Activated CD4-positive, alpha-beta T cell treated with anti-CD3 and anti-CD28 coated beads for 36 hours (primary cell): ENCODE measurements at regions not wholly inside any gene's neighbourhood (a gene's known extent, or its start where the extent isn't known, plus 50 kb on each side); places are given as distances from the start of the nearest gene placed in this dataset.
A peak's percentile ranks its signal among the peaks of the same experiment; 100 is the strongest.

Experiments
- ATAC-seq: fragments of 200-7000 bp; cut with Tn5 transposase; one replicate; pipeline ENCODE4 v1.10.0; 2021; ENCODE audit warnings: mild to moderate bottlenecking, moderate library complexity
- CTCF ChIA-PET: fragments of 350-600 bp; sonication (Branson Sonifier 250); formaldehyde crosslinking; loops from one replicate; lab custom pipeline; 2021; ENCODE audit warnings: antibody characterized with exemption; lab: Charles Lee
- POLR2A ChIA-PET: fragments of 350-600 bp; sonication (Branson Sonifier 250); formaldehyde crosslinking; loops from one replicate; lab custom pipeline; 2021; ENCODE audit warnings: antibody characterized with exemption, inconsistent platforms; lab: Charles Lee
- DNase-seq: peaks from one replicate; pipeline ENCODE4 v3.0.0-alpha.2; 2020
- H3K27ac Mint-ChIP-seq: one replicate; pipeline ENCODE4 v1.8.0; 2021; ENCODE audit warnings: mixed read lengths
- H3K27me3 Mint-ChIP-seq: one replicate; pipeline ENCODE4 v1.8.0; 2021; ENCODE audit warnings: mixed read lengths
- H3K36me3 Mint-ChIP-seq: one replicate; pipeline ENCODE4 v1.8.0; 2021; ENCODE audit warnings: low read depth, mixed read lengths
- H3K4me1 Mint-ChIP-seq: one replicate; pipeline ENCODE4 v1.8.0; 2021; ENCODE audit warnings: mixed read lengths
- H3K4me3 Mint-ChIP-seq: one replicate; pipeline ENCODE4 v1.8.0; 2021; ENCODE audit warnings: mild to moderate bottlenecking, moderate library complexity, mixed read lengths
- H3K9me3 Mint-ChIP-seq: one replicate; pipeline ENCODE4 v1.8.0; 2021; ENCODE audit warnings: low read depth, mixed read lengths
- intact Hi-C, 2 experiments: fragments of 100-400 bp; cut with DNase I in 1 of 2; cut with micrococcal nuclease in 1 of 2; formaldehyde crosslinking; loops; one replicate each; pipeline versions ENCODE4 v1.14.2 to v1.15.1; 2022 to 2024; cut with DNase I, micrococcal nuclease

DNA sequence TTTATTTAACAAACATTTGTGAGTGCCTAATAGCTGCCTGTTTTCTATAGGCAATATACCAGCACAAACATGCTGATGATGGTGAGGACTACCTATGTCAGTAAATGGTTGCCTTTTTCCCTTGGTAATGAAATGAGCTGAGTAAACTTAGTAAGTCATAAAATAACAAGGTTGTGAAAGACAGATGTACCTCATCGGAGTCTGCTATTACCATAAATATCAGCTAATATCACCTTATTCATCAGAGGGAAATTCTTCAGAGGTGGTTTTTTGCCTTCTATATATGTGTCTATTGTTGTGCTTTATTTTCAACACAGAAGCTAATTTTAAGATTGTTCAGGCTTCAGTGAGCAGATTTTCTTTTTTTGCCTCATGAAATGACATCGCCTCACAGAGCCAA lies 1040.5 kb downstream of the DTWD2 start:
- ChIA-PET POLR2A (no interaction called here), CTCF (no interaction called here)
- Mint-ChIP-seq H3K36me3 (no peaks in the 10 kb centered on the region), H3K4me1 (no peaks in the 10 kb centered on the region), H3K9me3 (peaks cover 5% of the 10 kb centered on the region), H3K4me3 (no peak overlapping the region), H3K27ac (no peak overlapping the region), H3K27me3 (no peaks in the 10 kb centered on the region)
- ATAC-seq (no peak), DNase-seq (no peak)
- intact Hi-C loops = no loop called here

DNA sequence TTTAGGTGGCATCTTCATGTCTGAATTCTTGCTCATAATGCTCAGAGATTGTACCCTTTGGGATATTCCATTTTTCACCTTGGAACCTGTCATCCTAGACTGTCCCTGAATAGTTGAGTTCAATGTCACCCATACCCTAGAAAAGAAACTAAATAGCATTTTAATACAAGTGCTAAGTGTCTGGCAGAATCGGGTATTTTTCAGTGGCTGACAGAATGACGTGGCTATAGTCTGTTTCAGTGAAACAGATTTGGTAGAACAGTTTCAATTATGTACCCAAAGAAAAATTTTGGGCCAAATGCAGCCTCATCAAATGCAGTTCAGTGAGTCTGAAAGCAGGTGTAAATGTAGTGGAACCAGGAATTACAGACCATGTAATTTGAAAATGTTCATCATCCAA lies 1041.2 kb downstream of the DTWD2 start:
- H3K4me3 Mint-ChIP-seq = no peak overlapping the region
- intact Hi-C loops = no loop called here
- H3K36me3 Mint-ChIP-seq = no peaks in the 10 kb centered on the region
- CTCF ChIA-PET = no interaction called here
- H3K9me3 Mint-ChIP-seq = peaks cover 5% of the 10 kb centered on the region
- DNase-seq (no peak), ATAC-seq (no peak)
- POLR2A ChIA-PET = no interaction called here
- H3K27me3 Mint-ChIP-seq = no peaks in the 10 kb centered on the region
- no peak overlapping the region for H3K27ac Mint-ChIP-seq
- H3K4me1 Mint-ChIP-seq = no peaks in the 10 kb centered on the region

DNA sequence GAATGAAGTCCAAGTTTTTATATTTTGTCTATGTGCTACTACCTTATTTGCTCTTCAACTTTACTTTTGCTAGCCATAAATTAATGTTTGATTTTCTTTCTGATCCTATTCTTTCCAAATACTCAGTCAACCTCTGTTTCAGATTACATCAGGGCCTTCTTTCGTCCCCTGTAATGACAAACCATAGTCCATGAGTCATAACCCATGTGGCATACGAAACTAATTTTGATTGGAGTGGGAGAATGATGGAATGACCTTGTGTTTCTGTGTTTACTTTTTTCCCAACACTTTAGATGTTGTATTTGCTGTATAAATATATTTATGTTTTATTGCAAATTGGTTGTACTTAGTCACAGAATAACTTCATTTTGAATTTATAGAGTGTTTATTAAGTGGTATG lies 1043.1 kb downstream of the DTWD2 start:
- ChIA-PET POLR2A (no interaction called here), CTCF (no interaction called here)
- intact Hi-C loops = no loop called here
- H3K27ac Mint-ChIP-seq = no peak overlapping the region
- H3K4me1 Mint-ChIP-seq = no peaks in the 10 kb centered on the region
- no peaks in the 10 kb centered on the region for H3K36me3 Mint-ChIP-seq
- ATAC-seq (no peak), DNase-seq (no peak)
- H3K9me3 Mint-ChIP-seq = peaks cover 7% of the 10 kb centered on the region
- H3K27me3 Mint-ChIP-seq = no peaks in the 10 kb centered on the region
- no peak overlapping the region for H3K4me3 Mint-ChIP-seq

DNA sequence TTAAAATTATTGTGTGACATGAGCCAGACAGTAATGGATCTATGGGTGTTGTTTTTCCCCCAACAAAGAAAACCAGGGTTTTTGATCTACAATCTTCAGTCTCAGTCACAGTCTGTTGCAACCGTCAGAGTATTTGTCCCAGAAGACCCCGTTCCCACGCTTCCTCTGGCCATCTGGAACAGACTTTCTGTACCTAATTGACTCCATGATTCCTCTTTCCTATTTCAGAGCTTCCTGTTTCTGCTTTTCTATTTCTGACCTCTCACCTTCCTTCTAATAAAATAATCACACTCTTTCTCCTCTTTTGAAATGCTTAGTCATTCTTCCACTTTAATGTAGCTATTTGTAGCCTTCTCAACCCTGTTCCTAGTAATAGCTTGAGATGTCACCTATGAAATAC lies 1044.8 kb downstream of the DTWD2 start:
- DNase-seq (no peak), ATAC-seq (no peak)
- H3K27ac Mint-ChIP-seq = no peak overlapping the region
- ChIA-PET CTCF (no interaction called here), POLR2A (no interaction called here)
- H3K36me3 Mint-ChIP-seq = no peaks in the 10 kb centered on the region
- H3K27me3 Mint-ChIP-seq = no peaks in the 10 kb centered on the region
- H3K4me1 Mint-ChIP-seq = no peaks in the 10 kb centered on the region
- intact Hi-C loops = no loop called here
- peaks cover 10% of the 10 kb centered on the region for H3K9me3 Mint-ChIP-seq
- H3K4me3 Mint-ChIP-seq = no peak overlapping the region

DNA sequence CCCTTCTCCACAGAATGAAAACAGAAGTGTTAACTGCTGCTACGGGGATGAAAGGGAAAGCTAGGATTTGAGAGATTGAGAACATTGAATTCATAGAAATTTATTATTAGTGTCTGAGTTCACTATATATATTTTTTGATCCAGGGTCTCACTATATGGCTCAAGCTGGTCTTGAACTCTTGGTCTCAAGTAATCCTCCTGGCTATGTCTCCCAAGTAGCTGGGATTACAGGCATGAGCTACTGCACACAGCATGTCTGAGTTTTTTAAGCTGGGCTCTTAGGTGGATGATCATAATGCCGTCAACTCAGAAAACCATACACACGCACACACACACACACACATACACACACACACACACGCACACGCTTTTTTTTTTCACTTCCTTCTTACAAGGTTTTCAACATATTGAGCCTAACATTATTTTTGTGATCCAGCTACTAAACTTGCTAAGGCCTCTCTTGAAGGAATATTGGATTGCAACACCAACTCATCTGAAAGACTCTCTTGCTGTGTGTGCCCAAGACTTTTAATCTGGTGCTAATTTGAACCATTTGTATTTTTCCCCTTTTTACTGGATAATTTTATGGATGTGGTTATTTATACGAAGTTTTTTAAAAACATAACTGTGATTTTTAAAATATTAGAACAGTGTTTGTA lies 1045.4 kb downstream of the DTWD2 start:
- no peaks in the 10 kb centered on the region for H3K36me3 Mint-ChIP-seq
- no peaks in the 10 kb centered on the region for H3K27me3 Mint-ChIP-seq
- ATAC-seq (no peak), DNase-seq (no peak)
- H3K27ac Mint-ChIP-seq = no peak overlapping the region
- no peaks in the 10 kb centered on the region for H3K4me1 Mint-ChIP-seq
- CTCF ChIA-PET = interaction anchor here (1.1 kb wide), 1 partner anchor 37 kb away, joined by 3 read pairs; no protein-coding TSS in a partner anchor
- intact Hi-C loops = no loop called here
- H3K4me3 Mint-ChIP-seq = no peak overlapping the region
- peaks cover 10% of the 10 kb centered on the region for H3K9me3 Mint-ChIP-seq
- POLR2A ChIA-PET = no interaction called here

DNA sequence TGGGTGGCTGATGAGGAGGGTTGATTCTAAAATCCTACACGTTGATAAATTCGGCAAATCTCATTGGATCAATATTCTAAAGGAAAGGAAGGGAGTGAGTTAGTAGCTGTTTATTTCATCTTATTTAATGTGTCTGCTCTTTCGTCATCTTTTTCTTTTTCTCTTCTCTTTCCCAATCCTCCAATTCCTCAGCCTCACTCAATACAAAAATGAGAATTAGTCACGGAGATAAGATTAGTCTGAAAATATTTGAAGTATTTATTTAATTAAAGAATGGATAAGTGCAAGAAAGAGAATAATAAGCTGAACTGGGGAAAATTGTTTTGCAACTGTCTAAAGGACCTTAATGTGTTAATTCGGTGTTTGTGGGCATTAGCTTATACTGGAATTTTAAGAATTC lies 1095.1 kb downstream of the DTWD2 start:
- DNase-seq (no peak), ATAC-seq (no peak)
- H3K9me3 Mint-ChIP-seq = peaks cover 1% of the 10 kb centered on the region
- no peaks in the 10 kb centered on the region for H3K36me3 Mint-ChIP-seq
- peaks cover 2% of the 10 kb centered on the region for H3K4me1 Mint-ChIP-seq
- ChIA-PET POLR2A (no interaction called here), CTCF (interaction anchor here (1.0 kb wide), 1 partner anchor 27 kb away, joined by 3 read pairs; no protein-coding TSS in a partner anchor)
- intact Hi-C loops = no loop called here
- H3K27ac Mint-ChIP-seq = no peak overlapping the region
- H3K4me3 Mint-ChIP-seq = no peak overlapping the region
- no peaks in the 10 kb centered on the region for H3K27me3 Mint-ChIP-seq

DNA sequence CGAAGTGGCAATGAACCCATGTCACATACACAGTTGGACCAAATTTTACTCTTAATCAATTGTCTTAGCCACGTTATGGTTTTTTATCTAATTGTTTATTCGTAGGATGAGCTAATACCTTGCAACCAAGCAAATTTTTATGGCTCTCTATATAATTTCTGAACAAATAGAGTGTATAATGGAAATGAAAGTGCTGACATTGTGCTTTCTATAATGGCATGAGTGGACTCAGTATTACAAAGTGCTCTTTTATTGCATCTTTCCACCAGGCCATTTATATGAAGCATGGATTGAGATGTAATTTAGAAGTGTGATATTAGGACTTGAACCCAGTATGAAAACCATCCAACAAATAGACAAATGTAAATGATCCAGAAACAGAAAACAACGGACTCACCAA lies 1096.0 kb downstream of the DTWD2 start:
- DNase-seq (no peak), ATAC-seq (no peak)
- Mint-ChIP-seq H3K27me3 (no peaks in the 10 kb centered on the region), H3K4me1 (peaks cover 2% of the 10 kb centered on the region), H3K4me3 (no peak overlapping the region), H3K36me3 (no peaks in the 10 kb centered on the region), H3K9me3 (peaks cover 3% of the 10 kb centered on the region), H3K27ac (no peak overlapping the region)
- ChIA-PET POLR2A (no interaction called here), CTCF (no interaction called here)
- intact Hi-C loops = no loop called here

DNA sequence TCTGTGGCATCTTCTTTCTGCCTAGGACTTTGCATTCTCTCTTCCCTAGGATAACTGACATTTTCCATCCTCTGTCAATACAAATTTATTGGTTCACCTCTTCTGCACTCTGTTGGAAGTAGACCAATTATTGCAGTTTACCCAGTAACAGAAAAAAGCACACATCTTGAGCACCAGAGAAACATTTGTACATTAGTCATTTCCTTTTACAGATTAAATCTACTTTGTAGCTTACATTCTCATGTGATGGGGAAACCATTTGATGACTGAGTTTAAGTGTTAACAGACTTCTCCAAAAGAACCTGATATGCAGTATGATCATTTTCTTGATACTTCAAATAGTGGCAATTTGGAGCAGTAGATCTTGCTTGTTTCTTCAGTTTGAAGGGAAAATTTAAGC lies 1098.8 kb downstream of the DTWD2 start:
- Mint-ChIP-seq H3K9me3 (peaks cover 3% of the 10 kb centered on the region), H3K36me3 (no peaks in the 10 kb centered on the region), H3K4me3 (no peak overlapping the region), H3K27ac (no peak overlapping the region), H3K27me3 (no peaks in the 10 kb centered on the region), H3K4me1 (peaks cover 2% of the 10 kb centered on the region)
- intact Hi-C loops = no loop called here
- ChIA-PET POLR2A (no interaction called here), CTCF (no interaction called here)
- ATAC-seq (peak; percentile 16), DNase-seq (no peak)

DNA sequence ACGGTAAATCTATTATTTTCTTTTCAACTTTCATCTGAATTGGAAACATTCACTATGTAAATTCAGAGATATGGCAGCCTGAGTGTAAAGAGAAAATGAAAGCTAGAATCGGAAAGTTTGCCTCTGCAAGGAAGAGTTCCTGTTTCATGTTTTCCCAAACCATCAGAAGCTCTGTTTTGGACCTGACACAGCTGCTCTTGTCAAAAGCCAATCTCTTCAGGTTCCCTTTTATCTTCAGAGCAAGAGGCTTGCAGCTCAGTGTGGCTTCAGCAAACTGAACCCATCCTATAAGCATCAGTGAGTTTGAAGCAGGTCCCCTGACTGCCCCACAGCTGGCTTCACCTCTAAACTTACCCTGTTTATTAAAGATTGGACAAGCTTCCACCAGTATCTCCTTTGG lies 1099.7 kb downstream of the DTWD2 start:
- intact Hi-C loops = no loop called here
- H3K27me3 Mint-ChIP-seq = no peaks in the 10 kb centered on the region
- H3K4me1 Mint-ChIP-seq = peaks cover 2% of the 10 kb centered on the region
- no peak for DNase-seq
- H3K27ac Mint-ChIP-seq = no peak overlapping the region
- no peaks in the 10 kb centered on the region for H3K36me3 Mint-ChIP-seq
- POLR2A ChIA-PET = no interaction called here
- CTCF ChIA-PET = no interaction called here
- H3K9me3 Mint-ChIP-seq = peaks cover 3% of the 10 kb centered on the region
- no peak for ATAC-seq
- no peak overlapping the region for H3K4me3 Mint-ChIP-seq

DNA sequence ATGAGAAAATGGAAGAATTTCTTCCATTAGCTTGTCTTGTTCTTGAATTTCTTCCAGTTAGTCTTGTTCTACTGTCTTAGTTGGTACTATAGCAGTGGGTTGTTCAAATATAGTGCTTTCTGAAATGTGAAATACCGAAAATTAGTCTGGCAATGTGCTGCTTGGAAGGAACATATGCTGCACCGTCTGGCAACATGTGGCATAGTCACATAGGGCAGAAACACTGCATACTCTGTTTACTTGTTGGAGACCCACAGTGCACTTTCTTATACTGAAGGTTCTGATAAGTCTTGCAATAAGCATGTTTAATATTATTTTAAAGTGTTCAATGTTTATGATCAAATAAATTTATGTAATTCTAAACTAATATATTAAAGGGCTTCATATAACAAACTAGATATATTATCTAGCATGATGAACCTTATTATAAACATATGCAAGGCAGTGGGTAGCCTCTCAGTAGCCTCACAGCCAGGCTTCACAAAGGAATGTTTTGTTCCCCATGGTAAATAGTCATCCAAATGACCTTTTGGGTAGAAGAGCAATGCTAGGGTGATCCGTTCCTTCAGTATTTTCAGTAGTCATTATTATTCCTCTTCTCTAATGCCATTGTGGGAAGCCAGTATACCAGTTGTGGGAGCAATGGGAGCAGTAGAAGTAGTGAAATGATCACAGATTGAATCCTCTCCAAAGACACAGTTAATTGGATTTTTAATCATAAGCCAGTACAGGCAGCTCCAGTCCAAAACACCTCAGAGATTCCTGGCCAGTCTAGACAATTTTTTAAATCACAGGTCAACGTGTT lies 1106.7 kb downstream of the DTWD2 start:
- Mint-ChIP-seq H3K4me1 (no peaks in the 10 kb centered on the region), H3K4me3 (no peak overlapping the region), H3K27me3 (no peaks in the 10 kb centered on the region), H3K36me3 (no peaks in the 10 kb centered on the region), H3K9me3 (no peaks in the 10 kb centered on the region), H3K27ac (no peak overlapping the region)
- ChIA-PET POLR2A (no interaction called here), CTCF (no interaction called here)
- no peak for DNase-seq
- intact Hi-C loops = no loop called here
- no peak for ATAC-seq

DNA sequence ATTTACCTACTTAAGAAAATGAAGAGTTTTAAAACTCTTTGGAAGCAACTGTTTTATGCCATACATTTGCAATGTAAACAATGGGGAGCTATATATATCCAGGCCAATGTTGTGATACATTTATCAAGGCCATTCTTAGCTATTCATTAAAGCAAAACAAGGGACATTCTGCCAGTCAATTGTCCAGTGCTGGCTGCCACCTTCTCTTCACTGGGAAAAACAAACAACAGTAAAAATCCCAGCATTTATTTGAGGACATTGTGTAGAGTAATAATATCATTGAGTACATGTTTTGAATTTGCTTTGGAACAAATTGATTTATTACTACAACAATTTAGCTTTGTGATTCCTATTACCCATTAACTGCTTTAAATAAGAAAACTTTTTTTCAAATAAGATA lies 1107.4 kb downstream of the DTWD2 start:
- intact Hi-C loops = no loop called here
- Mint-ChIP-seq H3K9me3 (no peaks in the 10 kb centered on the region), H3K4me3 (no peak overlapping the region), H3K27ac (no peak overlapping the region), H3K4me1 (no peaks in the 10 kb centered on the region), H3K36me3 (no peaks in the 10 kb centered on the region), H3K27me3 (no peaks in the 10 kb centered on the region)
- DNase-seq = no peak
- no peak for ATAC-seq
- POLR2A ChIA-PET = no interaction called here
- CTCF ChIA-PET = no interaction called here

DNA sequence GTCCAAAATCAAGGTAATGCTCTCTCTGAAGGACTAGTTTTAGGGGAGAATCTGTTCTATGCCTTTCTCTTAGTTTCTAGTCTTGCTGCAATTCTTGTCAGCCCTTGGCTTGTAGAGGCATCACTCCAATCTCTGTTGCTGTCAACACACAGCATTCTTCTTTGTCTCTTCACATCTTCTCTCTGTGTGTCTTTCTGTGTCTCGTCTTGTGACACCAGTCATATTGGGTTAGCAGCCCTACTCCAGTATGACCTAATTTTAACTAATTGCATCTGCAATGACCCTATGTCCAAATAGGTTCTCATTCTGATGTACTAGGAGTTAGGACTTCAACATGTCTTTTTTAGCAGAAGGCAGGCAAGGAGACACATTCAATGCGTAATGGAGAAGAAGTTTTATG lies 1110.6 kb downstream of the DTWD2 start:
- no peaks in the 10 kb centered on the region for H3K36me3 Mint-ChIP-seq
- CTCF ChIA-PET = no interaction called here
- POLR2A ChIA-PET = no interaction called here
- ATAC-seq = no peak
- no peaks in the 10 kb centered on the region for H3K9me3 Mint-ChIP-seq
- no peak overlapping the region for H3K27ac Mint-ChIP-seq
- H3K27me3 Mint-ChIP-seq = no peaks in the 10 kb centered on the region
- H3K4me3 Mint-ChIP-seq = no peak overlapping the region
- intact Hi-C loops = no loop called here
- DNase-seq = no peak
- no peaks in the 10 kb centered on the region for H3K4me1 Mint-ChIP-seq
